GM13976 (cell line): ENCODE measurements at regions not wholly inside any gene's neighbourhood (a gene's known extent, or its start where the extent isn't known, plus 50 kb on each side); places are given as distances from the start of the nearest gene placed in this dataset.

Source experiments
- DNase-seq: peaks from one replicate; pipeline ENCODE4 v3.0.0; 2012; ENCODE audit warnings: low spot score
- in situ Hi-C: fragments of 300-500 bp; cut with MboI; formaldehyde crosslinking; loops from one replicate; pipeline ENCODE4 v1.12.0; 2022; ENCODE audit warnings: low sequenced_read_pairs, mixed read lengths, inconsistent platforms; ENCODE audit not compliant: unreplicated experiment
- TF ChIP-seq, protein P1 (sequence below): IDR thresholded peaks from 2 replicates; pipeline ENCODE4 v1.5.1; 2012; ENCODE audit warnings: borderline replicate concordance, mild to moderate bottlenecking; ENCODE audit not compliant: insufficient read depth; ENCODE audit errors: extremely low read depth, missing control alignments, control extremely low read depth

DNA sequence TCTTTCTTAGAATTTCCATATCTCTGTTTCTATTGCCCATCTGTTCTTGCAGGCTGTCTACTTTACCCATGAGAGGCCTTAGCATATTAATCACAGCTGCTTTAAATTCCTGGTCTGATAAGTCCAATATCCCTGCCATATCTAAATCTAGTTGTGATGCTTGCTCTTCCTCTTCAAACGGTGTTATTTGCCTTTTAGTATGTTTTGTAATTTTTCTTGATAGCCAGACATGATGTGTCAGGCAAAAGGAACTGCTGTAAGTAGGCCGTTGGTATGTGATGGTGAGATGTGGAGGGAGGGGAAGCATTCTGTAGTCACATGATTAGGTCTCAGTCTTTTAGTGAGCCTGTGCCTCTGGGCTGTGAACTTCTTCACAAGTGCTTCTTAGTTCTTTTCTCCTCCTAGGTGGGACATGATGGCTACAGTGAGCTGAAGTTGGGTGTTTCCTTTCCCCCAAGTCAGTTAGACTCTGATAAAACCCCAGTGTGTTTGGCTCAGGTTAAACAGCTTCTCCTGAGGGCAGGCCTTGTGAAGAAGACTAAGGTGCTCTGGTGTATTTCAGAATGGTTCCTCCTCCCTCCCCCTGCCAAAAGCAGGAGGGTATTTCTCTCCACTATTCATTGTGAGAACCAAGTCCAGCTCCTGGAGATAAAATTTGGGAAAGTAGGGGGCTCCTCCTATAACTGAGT lies 195.9 kb upstream of the PARP11 start:
- in situ Hi-C loops: no loop called here
- no peak for DNase-seq
- TF ChIP-seq, protein P1, sequence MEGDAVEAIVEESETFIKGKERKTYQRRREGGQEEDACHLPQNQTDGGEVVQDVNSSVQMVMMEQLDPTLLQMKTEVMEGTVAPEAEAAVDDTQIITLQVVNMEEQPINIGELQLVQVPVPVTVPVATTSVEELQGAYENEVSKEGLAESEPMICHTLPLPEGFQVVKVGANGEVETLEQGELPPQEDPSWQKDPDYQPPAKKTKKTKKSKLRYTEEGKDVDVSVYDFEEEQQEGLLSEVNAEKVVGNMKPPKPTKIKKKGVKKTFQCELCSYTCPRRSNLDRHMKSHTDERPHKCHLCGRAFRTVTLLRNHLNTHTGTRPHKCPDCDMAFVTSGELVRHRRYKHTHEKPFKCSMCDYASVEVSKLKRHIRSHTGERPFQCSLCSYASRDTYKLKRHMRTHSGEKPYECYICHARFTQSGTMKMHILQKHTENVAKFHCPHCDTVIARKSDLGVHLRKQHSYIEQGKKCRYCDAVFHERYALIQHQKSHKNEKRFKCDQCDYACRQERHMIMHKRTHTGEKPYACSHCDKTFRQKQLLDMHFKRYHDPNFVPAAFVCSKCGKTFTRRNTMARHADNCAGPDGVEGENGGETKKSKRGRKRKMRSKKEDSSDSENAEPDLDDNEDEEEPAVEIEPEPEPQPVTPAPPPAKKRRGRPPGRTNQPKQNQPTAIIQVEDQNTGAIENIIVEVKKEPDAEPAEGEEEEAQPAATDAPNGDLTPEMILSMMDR: no peak

DNA sequence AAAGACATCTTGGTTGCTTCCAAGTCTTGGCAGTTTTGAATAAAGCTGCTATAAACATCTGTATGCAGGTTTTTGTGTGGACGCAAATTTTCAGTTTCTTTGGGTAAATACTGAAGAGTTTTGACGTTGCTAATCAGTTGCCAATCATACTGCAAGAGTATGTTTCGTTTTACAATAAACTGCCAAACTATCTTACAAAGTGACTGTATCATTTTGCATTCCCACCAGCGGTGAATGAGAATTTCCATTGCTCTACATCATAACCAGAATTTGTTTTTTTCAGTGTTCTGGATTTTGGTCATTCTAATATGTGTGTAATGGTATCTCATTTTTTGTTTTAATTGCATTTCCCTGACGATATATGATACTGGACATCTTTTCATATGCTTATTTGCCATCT lies 190.8 kb upstream of the PARP11 start:
- DNase-seq: no peak
- in situ Hi-C loops: no loop called here
- TF ChIP-seq, protein P1: no peak

DNA sequence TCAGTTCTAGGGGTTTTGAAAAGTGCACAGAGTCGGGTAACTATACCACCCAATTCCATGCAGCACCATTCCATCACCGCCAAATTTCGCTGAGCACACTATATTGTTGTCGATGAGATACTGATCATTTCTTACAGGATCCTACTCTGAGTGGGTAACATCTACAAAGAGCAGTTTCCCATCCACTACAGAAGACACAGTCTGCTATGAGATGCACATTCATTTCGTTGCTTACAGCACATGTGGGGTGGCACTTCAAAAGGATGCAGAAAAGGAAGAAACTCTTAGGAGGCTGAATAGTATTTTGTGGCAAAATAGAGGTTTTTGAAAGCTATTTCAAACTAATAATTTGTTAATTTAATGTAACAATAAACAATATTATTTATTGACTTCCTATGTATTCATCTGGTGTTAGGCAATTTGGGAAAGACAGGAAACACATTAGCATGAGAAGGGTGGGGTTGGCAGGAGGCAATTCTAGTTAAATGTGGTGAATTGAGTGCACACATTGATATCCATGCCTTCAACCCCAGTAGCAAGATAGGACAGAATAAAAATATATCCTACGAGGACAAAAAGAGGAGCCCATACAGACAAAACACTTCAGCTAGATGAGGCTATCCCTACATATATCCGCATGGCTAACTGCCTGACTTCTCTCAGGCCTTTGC lies 186.8 kb upstream of the PARP11 start:
- DNase-seq: no peak
- TF ChIP-seq, protein P1: no peak
- in situ Hi-C loops: no loop called here

DNA sequence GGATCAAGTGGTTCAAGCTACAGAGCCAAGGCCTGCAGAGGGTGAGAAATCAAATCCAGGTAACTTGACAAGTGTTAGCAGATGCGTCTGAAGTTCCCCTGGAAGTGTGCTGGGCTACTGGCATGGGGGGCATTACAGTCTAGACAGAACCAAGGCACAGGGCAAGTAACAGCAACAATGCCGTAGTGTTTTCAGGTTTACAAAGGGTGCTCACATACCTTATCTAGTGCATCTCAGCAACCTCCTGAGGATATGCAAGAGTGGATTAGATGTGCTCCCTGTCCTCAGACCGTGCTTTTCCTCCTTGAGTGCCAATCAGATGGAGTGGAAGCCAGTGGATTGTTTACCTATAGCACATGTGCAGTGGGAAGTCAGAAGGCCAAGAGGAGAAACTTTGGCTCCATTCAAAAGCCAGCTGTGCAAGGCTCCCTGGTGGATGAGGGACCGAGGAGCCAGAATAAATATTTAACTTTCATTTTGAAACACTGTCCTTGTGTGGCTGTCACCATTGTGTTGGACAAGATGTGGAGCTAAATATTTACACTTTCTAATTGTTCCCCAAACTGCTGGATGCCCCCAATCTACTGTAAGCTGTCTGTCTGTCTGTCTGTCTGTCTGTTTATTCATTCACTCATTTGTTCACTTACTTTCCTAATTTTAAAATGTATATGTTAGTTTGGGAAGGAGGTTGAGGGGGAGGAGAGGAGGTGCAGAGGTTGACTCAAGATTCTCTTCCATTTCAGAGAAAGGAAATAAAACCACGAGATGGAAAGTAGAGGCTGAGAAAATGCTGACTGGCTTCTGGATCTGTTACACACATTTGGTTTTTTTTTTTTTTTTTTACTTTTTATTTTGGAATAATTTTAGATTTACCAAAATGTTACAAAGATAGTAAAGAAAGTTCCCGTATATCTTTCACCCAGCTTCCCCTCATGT lies 184.0 kb upstream of the PARP11 start:
- DNase-seq: no peak
- in situ Hi-C loops: no loop called here
- TF ChIP-seq, protein P1: no peak

DNA sequence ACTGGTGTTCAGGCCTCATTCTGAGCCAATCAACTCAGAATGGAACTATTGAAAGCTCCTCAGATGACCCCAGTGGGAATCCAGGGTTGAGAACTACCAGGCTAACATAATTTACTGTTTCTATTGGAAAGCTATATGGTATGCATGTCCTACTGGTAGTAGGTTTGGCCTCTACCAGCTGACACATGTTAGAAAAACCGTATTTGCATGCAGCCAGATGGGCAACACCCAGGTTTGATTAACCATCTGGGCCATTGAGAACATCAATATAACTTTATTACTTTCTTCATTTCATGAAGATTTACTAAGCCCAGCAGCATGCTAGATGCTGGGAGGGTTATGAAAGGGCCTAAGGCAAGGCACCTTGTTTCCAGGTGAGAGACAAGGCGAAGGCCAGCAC lies 181.4 kb upstream of the PARP11 start:
- DNase-seq: no peak
- TF ChIP-seq, protein P1: no peak
- in situ Hi-C loops: no loop called here

DNA sequence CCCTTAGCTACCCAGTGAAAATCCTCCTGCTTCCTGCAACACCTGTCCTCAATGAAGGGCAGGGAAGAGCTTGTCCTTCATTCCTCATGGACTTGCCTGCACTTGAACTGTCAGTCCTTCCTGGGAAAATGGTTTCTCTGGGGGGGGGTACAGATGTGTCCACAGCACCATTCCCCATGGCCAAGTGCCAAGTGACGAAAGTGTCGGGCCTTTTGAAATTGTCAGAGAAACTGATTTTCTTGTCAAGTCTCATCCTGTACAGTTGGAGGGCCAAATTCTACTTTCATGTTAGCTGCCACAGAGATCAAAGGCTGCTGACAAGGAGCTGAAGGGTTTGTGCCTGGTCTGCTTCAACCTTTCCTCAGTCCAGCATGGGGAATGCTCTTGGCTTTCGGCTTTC lies 179.5 kb upstream of the PARP11 start:
- DNase-seq: no peak
- TF ChIP-seq, protein P1: no peak
- in situ Hi-C loops: no loop called here
